ENCODE measurements at regions not wholly inside any gene's neighbourhood (a gene's known extent, or its start where the extent isn't known, plus 50 kb on each side); places are given as distances from the start of the nearest gene placed in this dataset.

GRCh38 chr4:189311251-189311650 is 629.4 kb upstream of the FRG1 start:
- DNase-seq (ENCODE audit: low spot score) (no peak), ATAC-seq (ENCODE audit: insufficient number of reproducible peaks, low FRiP score, low read depth) (no peak)
- H3K36me3 ChIP-seq = no peaks in the 10 kb centered on the region
- H3K4me3 ChIP-seq = no peak overlapping the region
- TF ChIP-seq, protein P1, sequence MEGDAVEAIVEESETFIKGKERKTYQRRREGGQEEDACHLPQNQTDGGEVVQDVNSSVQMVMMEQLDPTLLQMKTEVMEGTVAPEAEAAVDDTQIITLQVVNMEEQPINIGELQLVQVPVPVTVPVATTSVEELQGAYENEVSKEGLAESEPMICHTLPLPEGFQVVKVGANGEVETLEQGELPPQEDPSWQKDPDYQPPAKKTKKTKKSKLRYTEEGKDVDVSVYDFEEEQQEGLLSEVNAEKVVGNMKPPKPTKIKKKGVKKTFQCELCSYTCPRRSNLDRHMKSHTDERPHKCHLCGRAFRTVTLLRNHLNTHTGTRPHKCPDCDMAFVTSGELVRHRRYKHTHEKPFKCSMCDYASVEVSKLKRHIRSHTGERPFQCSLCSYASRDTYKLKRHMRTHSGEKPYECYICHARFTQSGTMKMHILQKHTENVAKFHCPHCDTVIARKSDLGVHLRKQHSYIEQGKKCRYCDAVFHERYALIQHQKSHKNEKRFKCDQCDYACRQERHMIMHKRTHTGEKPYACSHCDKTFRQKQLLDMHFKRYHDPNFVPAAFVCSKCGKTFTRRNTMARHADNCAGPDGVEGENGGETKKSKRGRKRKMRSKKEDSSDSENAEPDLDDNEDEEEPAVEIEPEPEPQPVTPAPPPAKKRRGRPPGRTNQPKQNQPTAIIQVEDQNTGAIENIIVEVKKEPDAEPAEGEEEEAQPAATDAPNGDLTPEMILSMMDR (IDR thresholded peaks at IDR 0.05) = no peak
- no peaks in the 10 kb centered on the region for H3K4me1 ChIP-seq (ENCODE audit: control insufficient read depth in 1 of 2, low read depth in 2 of 2)
- H3K27me3 ChIP-seq (replicated peaks; ENCODE audit: insufficient read depth) = no peaks in the 10 kb centered on the region
- no peaks in the 10 kb centered on the region for H3K9me3 ChIP-seq
- no peak overlapping the region for H3K27ac ChIP-seq

GRCh38 chr4:189313064-189313463 is 627.6 kb upstream of the FRG1 start:
- Histone ChIP-seq H3K27ac (no peak overlapping the region), H3K4me3 (no peak overlapping the region), H3K27me3 (replicated peaks; ENCODE audit: insufficient read depth) (no peaks in the 10 kb centered on the region), H3K9me3 (no peaks in the 10 kb centered on the region), H3K36me3 (no peaks in the 10 kb centered on the region), H3K4me1 (ENCODE audit: control insufficient read depth in 1 of 2, low read depth in 2 of 2) (no peaks in the 10 kb centered on the region)
- DNase-seq (ENCODE audit: low spot score) (no peak), ATAC-seq (ENCODE audit: insufficient number of reproducible peaks, low FRiP score, low read depth) (no peak)
- TF ChIP-seq, protein P1 (IDR thresholded peaks at IDR 0.05) = no peak

- Histone ChIP-seq H3K36me3 (no peaks in the 10 kb centered on the region), H3K27me3 (replicated peaks; ENCODE audit: insufficient read depth) (no peaks in the 10 kb centered on the region), H3K4me1 (ENCODE audit: control insufficient read depth in 1 of 2, low read depth in 2 of 2) (no peaks in the 10 kb centered on the region), H3K27ac (no peak overlapping the region), H3K9me3 (no peaks in the 10 kb centered on the region), H3K4me3 (no peak overlapping the region)
- no peak for DNase-seq (ENCODE audit: low spot score)
- ATAC-seq (ENCODE audit: insufficient number of reproducible peaks, low FRiP score, low read depth) = no peak
- TF ChIP-seq, protein P1 (IDR thresholded peaks at IDR 0.05) = no peak
Observed at GRCh38 chr4:189313861-189314513, 626.7 kb upstream of the FRG1 start.

DNA sequence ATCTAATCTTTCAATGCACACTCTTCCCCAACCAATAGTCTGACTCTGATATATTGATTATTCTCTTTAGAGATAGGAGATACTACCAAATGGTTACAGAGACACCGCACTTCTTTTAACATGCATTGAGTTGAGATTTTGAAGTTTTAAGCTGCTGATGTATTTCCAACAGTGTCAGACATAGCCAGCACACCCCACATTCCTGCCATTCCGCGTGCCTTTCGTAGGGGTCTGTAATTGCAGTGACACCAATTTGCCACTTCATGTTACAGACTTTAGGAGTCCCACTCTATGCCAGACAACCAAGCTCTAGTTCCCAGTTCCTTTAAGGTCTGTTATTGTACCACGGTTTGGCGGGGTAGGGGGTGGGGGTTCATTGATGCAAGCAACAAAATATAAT is 618.2 kb upstream of the FRG1 start:
- Histone ChIP-seq H3K9me3 (no peaks in the 10 kb centered on the region), H3K27me3 (replicated peaks; ENCODE audit: insufficient read depth) (no peaks in the 10 kb centered on the region), H3K4me3 (no peak overlapping the region), H3K27ac (no peak overlapping the region), H3K36me3 (no peaks in the 10 kb centered on the region), H3K4me1 (ENCODE audit: control insufficient read depth in 1 of 2, low read depth in 2 of 2) (no peaks in the 10 kb centered on the region)
- ATAC-seq (ENCODE audit: insufficient number of reproducible peaks, low FRiP score, low read depth) (no peak), DNase-seq (ENCODE audit: low spot score) (no peak)
- TF ChIP-seq, protein P1 (IDR thresholded peaks at IDR 0.05) = no peak

- DNase-seq (ENCODE audit: low spot score) (no peak), ATAC-seq (ENCODE audit: insufficient number of reproducible peaks, low FRiP score, low read depth) (no peak)
- H3K9me3 ChIP-seq = no peaks in the 10 kb centered on the region
- no peaks in the 10 kb centered on the region for H3K27me3 ChIP-seq (replicated peaks; ENCODE audit: insufficient read depth)
- H3K27ac ChIP-seq = no peak overlapping the region
- no peaks in the 10 kb centered on the region for H3K4me1 ChIP-seq (ENCODE audit: control insufficient read depth in 1 of 2, low read depth in 2 of 2)
- H3K4me3 ChIP-seq = no peak overlapping the region
- TF ChIP-seq, protein P1 (IDR thresholded peaks at IDR 0.05) = no peak
- H3K36me3 ChIP-seq = no peaks in the 10 kb centered on the region
Observed at GRCh38 chr4:189341881-189342280, 598.8 kb upstream of the FRG1 start.
